ENCODE measurements at regions not wholly inside any gene's neighbourhood (a gene's known extent, or its start where the extent isn't known, plus 50 kb on each side); places are given as distances from the start of the nearest gene placed in this dataset.

DNA sequence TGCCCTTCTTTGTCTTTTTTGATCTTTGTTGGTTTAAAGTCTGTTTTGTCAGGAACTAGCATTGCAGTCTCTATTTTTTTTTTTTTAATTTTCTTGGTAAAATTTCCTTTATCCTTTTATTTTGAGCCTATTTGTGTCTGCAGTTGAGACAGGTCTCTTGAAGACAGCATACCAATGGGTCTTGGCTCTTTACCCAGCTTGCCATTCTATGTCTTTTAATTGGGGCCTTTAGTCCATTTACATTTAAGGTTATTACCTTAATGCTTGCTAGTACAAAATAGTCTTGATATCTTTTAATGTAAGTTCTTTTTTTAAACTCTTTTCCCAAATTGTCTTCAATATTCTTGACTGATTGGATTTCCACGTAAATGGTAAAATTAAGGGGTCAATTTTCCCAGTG is 398.3 kb upstream of the CHRM2 start:
- TF ChIP-seq, protein P1, sequence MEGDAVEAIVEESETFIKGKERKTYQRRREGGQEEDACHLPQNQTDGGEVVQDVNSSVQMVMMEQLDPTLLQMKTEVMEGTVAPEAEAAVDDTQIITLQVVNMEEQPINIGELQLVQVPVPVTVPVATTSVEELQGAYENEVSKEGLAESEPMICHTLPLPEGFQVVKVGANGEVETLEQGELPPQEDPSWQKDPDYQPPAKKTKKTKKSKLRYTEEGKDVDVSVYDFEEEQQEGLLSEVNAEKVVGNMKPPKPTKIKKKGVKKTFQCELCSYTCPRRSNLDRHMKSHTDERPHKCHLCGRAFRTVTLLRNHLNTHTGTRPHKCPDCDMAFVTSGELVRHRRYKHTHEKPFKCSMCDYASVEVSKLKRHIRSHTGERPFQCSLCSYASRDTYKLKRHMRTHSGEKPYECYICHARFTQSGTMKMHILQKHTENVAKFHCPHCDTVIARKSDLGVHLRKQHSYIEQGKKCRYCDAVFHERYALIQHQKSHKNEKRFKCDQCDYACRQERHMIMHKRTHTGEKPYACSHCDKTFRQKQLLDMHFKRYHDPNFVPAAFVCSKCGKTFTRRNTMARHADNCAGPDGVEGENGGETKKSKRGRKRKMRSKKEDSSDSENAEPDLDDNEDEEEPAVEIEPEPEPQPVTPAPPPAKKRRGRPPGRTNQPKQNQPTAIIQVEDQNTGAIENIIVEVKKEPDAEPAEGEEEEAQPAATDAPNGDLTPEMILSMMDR (IDR thresholded peaks at IDR 0.05), result no peak
- no peak for TF ChIP-seq POLR2A (IDR thresholded peaks at IDR 0.05)

All from esophagus squamous epithelium (tissue), 4 donors.